IPS-15b (cell line): ENCODE measurements at regions not wholly inside any gene's neighbourhood (a gene's known extent, or its start where the extent isn't known, plus 50 kb on each side); places are given as distances from the start of the nearest gene placed in this dataset.

ENCODE experiments used
- H3K27me3 ChIP-seq: one replicate; pipeline ENCODE4 v1.6.1; 2013; ENCODE audit warnings: low read length; ENCODE audit not compliant: control insufficient read depth, insufficient read depth
- H3K36me3 ChIP-seq: one replicate; pipeline ENCODE4 v1.6.1; 2013; ENCODE audit warnings: low read length; ENCODE audit not compliant: control insufficient read depth, insufficient read depth
- H3K4me1 ChIP-seq: one replicate; pipeline ENCODE4 v1.6.1; 2013; ENCODE audit warnings: mild to moderate bottlenecking, low read length; ENCODE audit not compliant: control insufficient read depth, insufficient read depth
- H3K4me3 ChIP-seq: one replicate; pipeline ENCODE4 v1.5.1; 2013; ENCODE audit warnings: low read depth, low read length
- H3K9ac ChIP-seq: one replicate; pipeline ENCODE4 v1.6.1; 2013; ENCODE audit warnings: low read depth, mild to moderate bottlenecking, low read length
- H3K9me3 ChIP-seq: one replicate; pipeline ENCODE4 v1.6.1; 2013; ENCODE audit warnings: mild to moderate bottlenecking, low read length; ENCODE audit not compliant: control insufficient read depth, insufficient read depth

DNA sequence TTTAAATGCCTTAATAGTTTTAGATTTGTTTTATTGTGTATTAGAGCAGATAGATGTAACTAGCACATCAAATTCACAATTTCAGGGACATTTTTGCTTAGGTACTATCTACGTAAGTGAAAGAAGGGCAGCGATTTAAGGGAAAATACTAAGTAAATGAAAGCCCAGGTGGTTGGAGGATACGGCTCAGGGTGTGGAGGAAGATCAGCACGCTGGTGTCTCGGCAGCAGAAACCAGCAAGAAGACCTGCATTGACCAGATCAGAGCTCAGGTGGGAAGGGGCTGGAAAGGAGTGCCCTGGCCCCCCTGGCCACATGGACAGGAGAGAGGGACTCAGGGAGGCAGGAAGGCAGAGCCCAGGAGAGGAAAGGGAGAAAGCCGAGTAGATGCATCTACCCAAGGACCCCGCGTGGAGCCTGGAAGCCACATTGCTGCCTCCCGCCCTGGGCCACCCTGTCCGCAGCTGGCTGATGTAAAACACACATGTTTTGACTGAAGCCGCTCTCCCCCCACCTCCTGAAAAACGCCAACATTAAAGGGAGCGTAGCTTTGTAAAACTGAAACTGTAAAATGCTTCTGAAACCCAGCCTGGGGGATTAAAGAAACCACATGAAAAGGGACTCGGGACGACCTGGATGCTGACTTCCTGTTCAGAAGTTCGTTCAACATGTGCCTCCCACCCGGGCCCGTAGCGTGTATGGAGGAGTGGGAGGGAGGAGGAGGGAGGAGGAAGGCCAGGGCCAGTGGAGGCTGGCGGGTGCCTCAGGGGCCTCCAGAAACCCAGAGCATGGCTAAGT is 72.6 kb upstream of the TARDBP start:
- H3K9ac ChIP-seq, result no peak overlapping the region
- H3K4me3 ChIP-seq, result no peak overlapping the region
- H3K4me1 ChIP-seq, result peaks cover 2% of the 10 kb centered on the region
- no peaks in the 10 kb centered on the region for H3K36me3 ChIP-seq
- H3K27me3 ChIP-seq, result no peaks in the 10 kb centered on the region
- no peaks in the 10 kb centered on the region for H3K9me3 ChIP-seq

GRCh38 chr1:10940451-10940804 is 72.0 kb upstream of the TARDBP start:
- H3K9ac ChIP-seq, result no peak overlapping the region

DNA sequence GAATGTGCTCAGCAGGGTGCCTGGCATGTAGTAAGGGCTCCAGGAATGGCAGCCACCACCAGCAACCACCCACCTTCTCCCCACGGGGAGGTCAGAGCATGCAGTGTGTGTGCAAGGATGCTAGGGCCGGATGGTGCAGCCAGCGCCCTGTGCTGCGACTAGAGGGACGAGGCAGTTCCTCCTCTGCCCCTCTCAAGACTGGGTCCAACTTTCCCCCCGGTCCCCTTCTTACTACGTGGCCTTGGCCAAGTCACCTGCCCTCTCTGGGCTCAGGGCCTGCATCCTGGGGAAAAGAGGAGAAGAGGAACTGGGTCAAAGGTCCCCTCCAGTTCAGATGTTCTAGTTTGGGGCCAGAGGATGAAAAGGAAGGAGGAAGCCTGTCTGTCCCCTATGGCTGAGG is 71.6 kb upstream of the TARDBP start:
- no peaks in the 10 kb centered on the region for H3K36me3 ChIP-seq
- no peak overlapping the region for H3K9ac ChIP-seq
- no peak overlapping the region for H3K4me3 ChIP-seq
- H3K9me3 ChIP-seq, result no peaks in the 10 kb centered on the region
- no peaks in the 10 kb centered on the region for H3K27me3 ChIP-seq
- peaks cover 2% of the 10 kb centered on the region for H3K4me1 ChIP-seq

More at GRCh38 chr1:10940451-10940804, 72.0 kb upstream of the TARDBP start:
- H3K27me3 ChIP-seq, result no peaks in the 10 kb centered on the region
- H3K36me3 ChIP-seq, result no peaks in the 10 kb centered on the region
- H3K9me3 ChIP-seq, result no peaks in the 10 kb centered on the region
- H3K4me3 ChIP-seq, result no peak overlapping the region
- peaks cover 2% of the 10 kb centered on the region for H3K4me1 ChIP-seq

- no peaks in the 10 kb centered on the region for H3K27me3 ChIP-seq
- H3K4me1 ChIP-seq, result peaks cover 2% of the 10 kb centered on the region
- H3K9ac ChIP-seq, result no peak overlapping the region
- no peaks in the 10 kb centered on the region for H3K36me3 ChIP-seq
- peak overlapping the region; percentile 16 for H3K4me3 ChIP-seq
- H3K9me3 ChIP-seq, result no peaks in the 10 kb centered on the region
These were observed 70.4 kb upstream of the TARDBP start for GRCh38 chr1:10941891-10942541.

DNA sequence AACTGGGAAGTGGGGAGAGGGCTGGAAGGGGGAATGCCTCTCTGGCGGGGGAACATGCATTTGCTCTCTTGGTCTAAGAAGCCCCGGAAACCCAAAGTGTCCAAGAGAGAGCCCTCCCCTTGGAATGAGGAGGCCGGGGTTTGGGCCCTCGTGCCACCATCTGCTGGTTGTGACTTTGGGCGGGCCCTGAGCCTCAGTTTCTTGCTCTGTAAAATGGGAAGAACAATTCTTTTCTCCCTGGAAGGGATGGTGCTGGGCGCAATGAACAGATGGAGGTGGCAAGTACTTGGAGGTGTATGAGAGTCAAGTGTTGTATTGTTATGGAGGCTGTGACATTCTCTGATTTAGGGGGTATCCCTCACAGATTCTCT is 69.9 kb upstream of the TARDBP start:
- Histone ChIP-seq H3K9me3 (no peaks in the 10 kb centered on the region), H3K4me3 (no peak overlapping the region), H3K36me3 (no peaks in the 10 kb centered on the region), H3K4me1 (peaks cover 2% of the 10 kb centered on the region), H3K27me3 (no peaks in the 10 kb centered on the region), H3K9ac (no peak overlapping the region)

GRCh38 chr1:10943041-10943440 is 69.4 kb upstream of the TARDBP start:
- no peaks in the 10 kb centered on the region for H3K27me3 ChIP-seq
- no peak overlapping the region for H3K4me3 ChIP-seq
- H3K9ac ChIP-seq, result no peak overlapping the region
- peaks cover 2% of the 10 kb centered on the region for H3K4me1 ChIP-seq
- H3K9me3 ChIP-seq, result no peaks in the 10 kb centered on the region
- H3K36me3 ChIP-seq, result no peaks in the 10 kb centered on the region

DNA sequence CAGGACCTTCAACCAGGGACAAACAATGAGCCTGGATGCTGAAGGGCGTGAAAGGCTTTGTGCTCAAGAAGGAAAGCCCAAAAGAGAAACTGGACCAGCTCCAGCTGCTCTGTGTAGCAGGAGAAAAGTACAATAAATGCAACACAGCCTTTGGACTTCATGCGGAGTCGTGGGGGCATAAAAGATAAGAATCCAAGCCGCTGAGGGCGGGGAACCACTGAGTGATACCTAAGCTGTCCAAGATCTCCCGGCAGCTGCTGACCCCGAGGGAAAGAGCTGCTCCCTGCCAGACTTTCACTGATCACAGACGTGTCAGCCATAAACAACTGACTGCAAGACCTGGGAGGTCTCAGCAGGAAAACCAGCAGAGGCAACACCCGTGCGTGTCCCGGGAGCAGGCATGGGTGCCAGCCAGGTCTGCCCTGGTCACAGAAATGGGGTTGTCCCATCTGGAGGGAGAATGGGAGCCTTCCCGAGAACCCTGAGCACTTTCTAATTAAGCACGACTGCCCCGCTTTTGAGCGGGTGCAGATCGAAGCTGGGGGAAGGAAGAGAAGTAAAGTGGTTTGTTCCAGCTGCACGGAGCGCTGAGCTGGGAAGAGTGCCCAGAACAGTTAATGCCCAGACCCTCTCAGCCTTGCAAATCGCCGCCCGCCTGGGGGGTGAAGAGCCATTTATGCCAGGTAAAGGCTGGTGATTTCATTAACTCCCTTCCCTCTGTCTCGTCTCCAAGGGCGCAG is 68.3 kb upstream of the TARDBP start:
- Histone ChIP-seq H3K36me3 (no peaks in the 10 kb centered on the region), H3K9ac (no peak overlapping the region), H3K4me1 (peaks cover 2% of the 10 kb centered on the region), H3K9me3 (no peaks in the 10 kb centered on the region), H3K4me3 (no peak overlapping the region), H3K27me3 (no peaks in the 10 kb centered on the region)

DNA sequence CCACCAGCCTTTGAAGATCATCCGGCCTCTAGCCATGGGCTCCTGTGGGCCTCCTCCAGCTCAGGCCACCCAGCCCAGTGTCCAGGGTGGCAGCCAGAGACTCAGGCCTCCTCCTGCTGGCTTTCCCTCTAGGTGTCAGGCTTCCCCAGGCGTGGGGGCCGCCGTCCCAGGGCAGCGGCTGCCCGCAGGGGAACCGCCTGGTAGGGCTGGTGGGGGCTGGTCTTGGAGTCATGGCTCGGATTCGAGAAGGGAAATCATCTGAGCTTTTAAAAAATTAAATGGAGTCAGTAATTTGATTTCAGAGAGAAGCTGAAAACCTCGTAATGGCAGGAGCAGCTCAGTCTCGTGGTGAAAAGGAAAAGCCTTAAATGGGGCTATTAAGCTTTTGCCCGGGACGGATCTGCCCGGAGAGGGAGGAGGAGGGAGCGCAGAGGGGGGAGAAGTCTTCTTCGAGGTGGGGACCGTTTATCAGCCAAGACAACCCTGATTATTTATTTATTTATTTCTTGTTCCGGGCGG is 66.4 kb upstream of the TARDBP start:
- H3K9ac ChIP-seq, result no peak overlapping the region
- no peaks in the 10 kb centered on the region for H3K27me3 ChIP-seq
- H3K4me1 ChIP-seq, result peaks cover 2% of the 10 kb centered on the region
- no peak overlapping the region for H3K4me3 ChIP-seq
- H3K9me3 ChIP-seq, result no peaks in the 10 kb centered on the region
- H3K36me3 ChIP-seq, result no peaks in the 10 kb centered on the region

GRCh38 chr1:10947181-10947580 is 65.3 kb upstream of the TARDBP start:
- Histone ChIP-seq H3K36me3 (no peaks in the 10 kb centered on the region), H3K9me3 (no peaks in the 10 kb centered on the region), H3K4me3 (no peak overlapping the region), H3K27me3 (no peaks in the 10 kb centered on the region), H3K4me1 (peaks cover 2% of the 10 kb centered on the region), H3K9ac (no peak overlapping the region)

GRCh38 chr1:10947691-10948462 is 64.6 kb upstream of the TARDBP start:
- H3K9me3 ChIP-seq, result no peaks in the 10 kb centered on the region
- no peak overlapping the region for H3K4me3 ChIP-seq
- peaks cover 2% of the 10 kb centered on the region for H3K4me1 ChIP-seq
- H3K27me3 ChIP-seq, result no peaks in the 10 kb centered on the region
- H3K9ac ChIP-seq, result no peak overlapping the region
- H3K36me3 ChIP-seq, result no peaks in the 10 kb centered on the region

DNA sequence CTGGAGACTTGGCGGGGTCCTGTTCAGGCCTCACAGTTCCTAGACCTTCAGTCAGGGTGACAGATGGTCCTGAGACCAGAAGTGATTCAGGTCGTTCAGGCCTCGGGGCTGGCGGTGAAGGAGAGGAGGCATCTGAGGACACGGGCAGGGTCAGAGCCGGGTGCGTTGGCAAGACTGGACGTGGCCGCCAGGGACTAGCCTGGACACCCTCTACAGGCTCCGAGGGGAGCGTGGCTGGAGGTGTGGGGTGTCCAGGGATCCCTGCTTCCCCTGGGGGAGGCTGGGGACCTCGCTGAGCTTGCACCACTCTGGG is 64.0 kb upstream of the TARDBP start:
- Histone ChIP-seq H3K9me3 (no peaks in the 10 kb centered on the region), H3K4me3 (no peak overlapping the region), H3K27me3 (no peaks in the 10 kb centered on the region), H3K4me1 (no peaks in the 10 kb centered on the region), H3K36me3 (no peaks in the 10 kb centered on the region), H3K9ac (no peak overlapping the region)
